IPS DF 6.9 (cell line): ENCODE measurements at regions not wholly inside any gene's neighbourhood (a gene's known extent, or its start where the extent isn't known, plus 50 kb on each side); places are given as distances from the start of the nearest gene placed in this dataset.

Experiments used
- DNase-seq: peaks from one replicate; pipeline ENCODE4 v3.0.0-alpha.2; 2013; ENCODE audit warnings: low read depth, low spot score
- H3K27ac ChIP-seq: one replicate; pipeline ENCODE4 v1.5.1; 2013; ENCODE audit warnings: low read length, control low read depth
- H3K27me3 ChIP-seq: 2 replicates; pipeline ENCODE4 v1.6.1; 2013; ENCODE audit warnings: mild to moderate bottlenecking, low read length; ENCODE audit not compliant: control insufficient read depth, insufficient read depth
- H3K36me3 ChIP-seq: 2 replicates; pipeline ENCODE4 v1.6.1; 2013; ENCODE audit warnings: low read length; ENCODE audit not compliant: control insufficient read depth, insufficient read depth
- H3K4me1 ChIP-seq: 2 replicates; pipeline ENCODE4 v1.6.1; 2013; ENCODE audit warnings: low read length; ENCODE audit not compliant: control insufficient read depth, insufficient read depth
- H3K4me3 ChIP-seq: 2 replicates; pipeline ENCODE4 v1.5.1; 2013; ENCODE audit warnings: mild to moderate bottlenecking, low read length
- H3K9me3 ChIP-seq: 2 replicates; pipeline ENCODE4 v1.6.1; 2013; ENCODE audit warnings: low read length, inconsistent platforms; ENCODE audit not compliant: control insufficient read depth, insufficient read depth
- WGBS: extraction: QIAGEN DNeasy Blood & Tissue Kit; methylation state at CpG from one replicate; pipeline ENCODE4 v1.1.7; 2013; ENCODE audit warnings: mixed read lengths, missing lambda C conversion rate; ENCODE audit not compliant: insufficient read length, insufficient coverage; 5-methylcytosine and 5-hydroxymethylcytosine counted together

DNA sequence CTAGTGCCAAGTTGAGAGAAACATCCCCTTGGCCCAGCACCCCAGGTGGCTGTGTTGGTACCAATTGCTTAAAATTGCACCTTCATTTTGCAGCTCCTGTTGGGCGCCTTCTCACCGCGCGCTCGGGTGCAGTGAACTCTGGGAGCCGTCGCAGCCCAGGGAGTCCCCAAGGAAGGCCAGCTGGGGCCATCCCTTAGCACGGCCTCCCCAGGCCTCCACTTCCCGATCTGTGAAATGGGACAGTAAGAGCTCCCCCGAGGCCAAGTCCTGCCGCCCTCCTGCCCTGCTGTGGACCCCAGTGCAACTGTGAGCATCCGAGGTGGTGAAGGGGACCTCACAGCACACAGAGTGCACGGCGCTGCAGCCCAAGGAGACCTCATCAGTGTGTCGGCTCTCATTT is 1234.1 kb downstream of the BRD1 start:
- Histone ChIP-seq H3K9me3 (peaks cover 46% of the 10 kb centered on the region), H3K27ac (no peak overlapping the region), H3K36me3 (no peaks in the 10 kb centered on the region), H3K27me3 (no peaks in the 10 kb centered on the region), H3K4me3 (no peak overlapping the region), H3K4me1 (no peaks in the 10 kb centered on the region)
- no CpG with 5 or more reads among the region's 15 CpGs for WGBS
- DNase-seq = no peak

- H3K27me3 ChIP-seq = no peaks in the 10 kb centered on the region
- H3K4me1 ChIP-seq = no peaks in the 10 kb centered on the region
- H3K4me3 ChIP-seq = no peak overlapping the region
- H3K27ac ChIP-seq = no peak overlapping the region
- no peak for DNase-seq
- no peaks in the 10 kb centered on the region for H3K36me3 ChIP-seq
- WGBS = no CpG with 5 or more reads among the region's 17 CpGs
- H3K9me3 ChIP-seq = peaks cover 44% of the 10 kb centered on the region
These were observed 1234.7 kb downstream of the BRD1 start for GRCh38 chr22:48592931-48593330.

DNA sequence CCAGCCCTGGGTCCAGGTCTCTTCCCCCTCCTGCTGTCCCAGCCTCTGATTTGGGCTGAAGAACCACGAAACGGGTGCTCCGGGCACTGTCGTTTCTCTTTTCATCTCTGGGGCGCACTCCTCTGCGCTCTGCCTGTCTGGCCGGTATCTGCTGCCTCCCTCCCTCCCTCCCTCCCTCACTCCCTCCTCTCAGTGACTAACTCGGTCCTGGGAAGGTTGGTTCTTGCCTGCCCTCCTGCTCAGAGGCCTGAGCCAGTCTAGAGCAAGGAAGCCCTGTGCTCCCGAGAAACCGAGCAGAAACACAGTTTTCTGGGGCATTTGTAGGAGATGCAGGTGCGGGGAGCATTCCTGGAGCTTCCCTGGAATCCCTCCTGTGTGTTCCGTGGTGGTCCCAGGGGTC is 1235.2 kb downstream of the BRD1 start:
- Histone ChIP-seq H3K9me3 (peaks cover 44% of the 10 kb centered on the region), H3K4me3 (no peak overlapping the region), H3K27me3 (no peaks in the 10 kb centered on the region), H3K4me1 (no peaks in the 10 kb centered on the region), H3K36me3 (no peaks in the 10 kb centered on the region), H3K27ac (no peak overlapping the region)
- WGBS = no CpG with 5 or more reads among the region's 12 CpGs
- no peak for DNase-seq

- Histone ChIP-seq H3K4me3 (no peak overlapping the region), H3K27me3 (no peaks in the 10 kb centered on the region), H3K36me3 (no peaks in the 10 kb centered on the region), H3K27ac (no peak overlapping the region), H3K4me1 (no peaks in the 10 kb centered on the region), H3K9me3 (peaks cover 41% of the 10 kb centered on the region)
- DNase-seq = no peak
- no CpG with 5 or more reads among the region's 3 CpGs for WGBS
These were observed 1235.7 kb downstream of the BRD1 start for GRCh38 chr22:48592066-48592345.

DNA sequence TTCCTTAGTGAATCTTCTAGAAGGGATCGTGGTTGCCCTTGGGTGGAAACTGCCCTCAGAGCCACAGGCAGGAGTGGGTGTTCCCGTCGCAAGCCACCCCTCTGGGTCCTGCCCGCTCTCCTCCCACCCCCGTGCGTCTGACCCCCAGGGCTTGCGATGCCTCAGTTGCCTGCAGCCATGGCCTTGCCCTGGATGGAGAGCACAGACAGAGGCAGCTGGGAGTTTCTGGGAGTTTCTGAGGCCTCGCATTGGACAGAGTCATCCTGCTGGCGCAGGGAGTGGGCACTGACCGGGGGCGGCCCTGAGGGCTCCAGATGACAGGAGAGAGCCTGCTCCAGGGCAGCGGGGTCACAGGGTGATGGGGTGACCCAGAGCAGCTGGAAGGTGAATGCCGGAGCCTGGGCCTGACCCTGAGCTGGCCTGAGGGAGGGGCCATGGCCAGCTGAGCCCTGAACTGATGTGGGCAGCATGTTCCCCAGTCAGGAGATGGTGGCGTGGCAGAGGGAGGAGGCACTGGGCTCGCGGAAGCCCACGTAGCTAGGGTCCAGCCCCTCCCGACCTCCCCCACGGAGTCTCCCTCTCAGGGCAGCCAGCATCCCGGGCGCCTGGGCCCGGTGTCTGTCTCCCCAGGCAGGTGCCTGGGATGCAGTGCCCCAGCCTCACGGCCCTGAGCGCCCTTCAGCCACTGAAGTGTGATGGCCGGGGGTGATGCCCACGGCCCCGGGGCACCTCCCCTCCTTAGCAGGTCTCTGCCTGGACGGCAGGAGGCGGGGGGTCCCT is 1236.2 kb downstream of the BRD1 start:
- WGBS = no CpG with 5 or more reads among the region's 29 CpGs
- no peak overlapping the region for H3K4me3 ChIP-seq
- DNase-seq = no peak
- no peak overlapping the region for H3K27ac ChIP-seq
- H3K4me1 ChIP-seq = no peaks in the 10 kb centered on the region
- H3K27me3 ChIP-seq = no peaks in the 10 kb centered on the region
- no peaks in the 10 kb centered on the region for H3K36me3 ChIP-seq
- H3K9me3 ChIP-seq = peaks cover 43% of the 10 kb centered on the region

- H3K36me3 ChIP-seq = no peaks in the 10 kb centered on the region
- no peak overlapping the region; the same call in 1 of the 2 replicates for H3K4me3 ChIP-seq
- no peak overlapping the region for H3K27ac ChIP-seq
- no peak for DNase-seq
- H3K9me3 ChIP-seq = peaks cover 48% of the 10 kb centered on the region
- H3K27me3 ChIP-seq = no peaks in the 10 kb centered on the region
- no CpG with 5 or more reads among the region's 19 CpGs for WGBS
- no peaks in the 10 kb centered on the region for H3K4me1 ChIP-seq
These were observed 1237.8 kb downstream of the BRD1 start for GRCh38 chr22:48589901-48590300.

GRCh38 chr22:48588878-48589450 is 1238.7 kb downstream of the BRD1 start:
- WGBS = no CpG with 5 or more reads among the region's 9 CpGs
- Histone ChIP-seq H3K4me3 (no peak overlapping the region), H3K4me1 (no peaks in the 10 kb centered on the region), H3K36me3 (no peaks in the 10 kb centered on the region), H3K27me3 (no peaks in the 10 kb centered on the region), H3K9me3 (peaks cover 52% of the 10 kb centered on the region), H3K27ac (no peak overlapping the region)
- no peak for DNase-seq

DNA sequence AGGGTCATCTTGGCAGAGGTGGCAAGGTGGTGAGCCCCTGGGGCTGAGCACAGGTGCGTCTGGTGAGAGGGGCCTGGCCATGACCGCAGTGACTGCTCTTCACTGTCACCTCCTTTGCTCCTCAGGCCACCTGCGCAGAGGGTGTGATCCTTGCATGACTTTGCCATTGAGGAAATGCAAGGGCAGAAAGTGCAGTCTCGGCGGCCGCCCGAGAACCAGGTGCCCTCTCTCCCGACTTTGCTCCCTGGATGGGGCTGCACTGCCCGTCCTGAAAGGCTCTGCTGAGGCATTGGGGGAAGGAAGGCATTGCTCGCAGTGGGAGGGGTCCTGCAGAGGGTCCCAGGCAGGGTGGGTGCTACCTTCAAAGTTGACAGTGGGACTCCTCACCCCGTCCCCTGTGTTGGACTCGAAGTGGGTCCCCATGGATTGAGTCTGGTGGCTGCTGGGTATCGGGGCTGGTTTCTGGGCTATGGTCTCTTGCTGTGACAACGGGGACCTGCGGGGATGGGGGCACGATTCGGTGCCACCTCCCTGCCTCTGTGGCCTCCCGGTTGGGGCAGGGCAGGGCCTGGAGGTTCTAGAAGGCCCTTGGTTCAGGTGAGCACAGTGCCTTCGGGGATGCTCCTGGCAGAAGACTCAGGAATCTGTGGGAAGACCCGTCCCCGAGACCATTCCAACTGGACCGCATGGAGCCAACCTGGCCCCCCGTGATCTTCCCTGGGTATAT is 1239.4 kb downstream of the BRD1 start:
- Histone ChIP-seq H3K27ac (no peak overlapping the region), H3K4me3 (no peak overlapping the region), H3K36me3 (no peaks in the 10 kb centered on the region), H3K27me3 (no peaks in the 10 kb centered on the region), H3K9me3 (peaks cover 48% of the 10 kb centered on the region), H3K4me1 (no peaks in the 10 kb centered on the region)
- WGBS = no CpG with 5 or more reads among the region's 23 CpGs
- no peak for DNase-seq

GRCh38 chr22:48587236-48587865 is 1240.3 kb downstream of the BRD1 start:
- H3K9me3 ChIP-seq = peaks cover 49% of the 10 kb centered on the region
- H3K27me3 ChIP-seq = no peaks in the 10 kb centered on the region
- H3K27ac ChIP-seq = no peak overlapping the region
- no peaks in the 10 kb centered on the region for H3K36me3 ChIP-seq
- H3K4me3 ChIP-seq = no peak overlapping the region
- WGBS = no CpG with 5 or more reads among the region's 18 CpGs
- DNase-seq = no peak
- no peaks in the 10 kb centered on the region for H3K4me1 ChIP-seq

DNA sequence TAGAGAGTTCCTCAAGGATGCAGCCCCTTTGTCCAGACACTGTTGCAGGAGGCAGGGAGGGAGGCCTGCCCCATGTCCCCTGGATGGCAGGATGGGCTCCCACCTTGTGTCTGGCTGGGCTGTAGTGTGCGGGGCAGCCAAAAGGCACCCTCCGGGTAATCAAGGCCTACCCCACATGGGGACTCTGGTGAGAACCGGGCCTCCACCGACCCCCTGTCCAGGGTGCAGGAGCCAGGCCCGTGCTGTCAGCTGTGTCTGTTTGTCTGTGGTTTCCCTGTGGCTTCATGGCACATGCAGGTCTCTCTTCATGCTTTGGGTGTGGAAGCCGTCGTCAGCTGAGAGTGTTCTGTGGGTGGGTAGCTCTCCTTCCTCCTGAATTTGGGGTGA is 1240.9 kb downstream of the BRD1 start:
- Histone ChIP-seq H3K4me3 (no peak overlapping the region), H3K36me3 (no peaks in the 10 kb centered on the region), H3K27me3 (no peaks in the 10 kb centered on the region), H3K27ac (no peak overlapping the region), H3K9me3 (peaks cover 49% of the 10 kb centered on the region), H3K4me1 (no peaks in the 10 kb centered on the region)
- no peak for DNase-seq
- WGBS = no CpG with 5 or more reads among the region's 7 CpGs
